Tibial artery (tissue), 4 donors: ENCODE measurements at regions not wholly inside any gene's neighbourhood (a gene's known extent, or its start where the extent isn't known, plus 50 kb on each side); places are given as distances from the start of the nearest gene placed in this dataset.

Experiments used
- DNase-seq, 2 donors: peaks; one replicate each; pipeline ENCODE4 v3.0.0-alpha.2; 2019
- H3K27ac ChIP-seq, 2 donors: fragments of 200-600 bp; sonication (generic) in 1 of 2; 1 replicate in 1 of 2; 2 replicates in 1 of 2; pipeline ENCODE4 v1.5.1; 2018 to 2019; ENCODE audit warnings: mild to moderate bottlenecking in 1 of 2
- H3K27me3 ChIP-seq, 2 donors: fragments of 200-600 bp; sonication (generic) in 1 of 2; one replicate each; pipeline versions ENCODE4 v1.5.1 to v1.6.0; 2016 to 2019
- H3K36me3 ChIP-seq, 3 donors: fragments of 200-600 bp; sonication (generic) in 2 of 3; one replicate each; pipeline ENCODE4 v1.5.1; 2016 to 2019; ENCODE audit warnings: mild to moderate bottlenecking in 2 of 3
- H3K4me1 ChIP-seq, 4 donors: fragments of 200-600 bp; sonication (generic) in 2 of 4; 1 replicate in 3 of 4; 2 replicates in 1 of 4; pipeline ENCODE4 v1.5.1; 2016 to 2019
- H3K4me3 ChIP-seq, 2 donors: fragments of 200-600 bp; sonication (generic) in 1 of 2; 1 replicate in 1 of 2; 2 replicates in 1 of 2; pipeline ENCODE4 v1.5.1; 2018 to 2019; ENCODE audit warnings: mild to moderate bottlenecking in 2 of 2
- H3K9me3 ChIP-seq, 3 donors: fragments of 200-600 bp; sonication (generic) in 1 of 3; one replicate each; pipeline ENCODE4 v1.5.1; 2016 to 2019
- intact Hi-C: fragments of 100-400 bp; cut with DNase I; formaldehyde crosslinking; loops from one replicate; pipeline ENCODE4 v1.15.0; 2023; ENCODE audit warnings: low total_unique reads
- TF ChIP-seq, protein P1 (sequence below), 2 experiments: fragments of 200-600 bp in 1 of 2; fragments of 450-650 bp in 1 of 2; IDR thresholded peaks; one replicate each; pipeline ENCODE4 v1.5.1; 2017 to 2019; ENCODE audit warnings: antibody characterized with exemption in 2 of 2, mild to moderate bottlenecking in 1 of 2, moderate library complexity in 1 of 2

- peak overlapping the region; percentile 51 to 66 for H3K27ac ChIP-seq
- intact Hi-C loops = no loop called here
- TF ChIP-seq, protein P1, sequence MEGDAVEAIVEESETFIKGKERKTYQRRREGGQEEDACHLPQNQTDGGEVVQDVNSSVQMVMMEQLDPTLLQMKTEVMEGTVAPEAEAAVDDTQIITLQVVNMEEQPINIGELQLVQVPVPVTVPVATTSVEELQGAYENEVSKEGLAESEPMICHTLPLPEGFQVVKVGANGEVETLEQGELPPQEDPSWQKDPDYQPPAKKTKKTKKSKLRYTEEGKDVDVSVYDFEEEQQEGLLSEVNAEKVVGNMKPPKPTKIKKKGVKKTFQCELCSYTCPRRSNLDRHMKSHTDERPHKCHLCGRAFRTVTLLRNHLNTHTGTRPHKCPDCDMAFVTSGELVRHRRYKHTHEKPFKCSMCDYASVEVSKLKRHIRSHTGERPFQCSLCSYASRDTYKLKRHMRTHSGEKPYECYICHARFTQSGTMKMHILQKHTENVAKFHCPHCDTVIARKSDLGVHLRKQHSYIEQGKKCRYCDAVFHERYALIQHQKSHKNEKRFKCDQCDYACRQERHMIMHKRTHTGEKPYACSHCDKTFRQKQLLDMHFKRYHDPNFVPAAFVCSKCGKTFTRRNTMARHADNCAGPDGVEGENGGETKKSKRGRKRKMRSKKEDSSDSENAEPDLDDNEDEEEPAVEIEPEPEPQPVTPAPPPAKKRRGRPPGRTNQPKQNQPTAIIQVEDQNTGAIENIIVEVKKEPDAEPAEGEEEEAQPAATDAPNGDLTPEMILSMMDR (IDR thresholded peaks at IDR 0.05) = no peak
- no peaks in the 10 kb centered on the region for H3K27me3 ChIP-seq
- DNase-seq = no peak
- peaks cover 0 to 34% (median 2%) of the 10 kb centered on the region in 4 donors for H3K4me1 ChIP-seq
- H3K9me3 ChIP-seq = no peaks in the 10 kb centered on the region
- H3K36me3 ChIP-seq = no peaks in the 10 kb centered on the region
- H3K4me3 ChIP-seq = peak overlapping the region in 1 of 2 donors; percentile 7
These were observed 495.6 kb upstream of the NEGR1 start for GRCh38 chr1:72777918-72778317.

- Histone ChIP-seq H3K36me3 (no peaks in the 10 kb centered on the region), H3K27me3 (no peaks in the 10 kb centered on the region), H3K9me3 (no peaks in the 10 kb centered on the region), H3K27ac (no peak overlapping the region), H3K4me1 (peaks cover 0 to 19% (median 0%) of the 10 kb centered on the region in 4 donors), H3K4me3 (no peak overlapping the region)
- DNase-seq = no peak
- TF ChIP-seq, protein P1 (IDR thresholded peaks at IDR 0.05) = no peak
- intact Hi-C loops = no loop called here
These were observed 481.1 kb upstream of the NEGR1 start for GRCh38 chr1:72763481-72763880.

DNA sequence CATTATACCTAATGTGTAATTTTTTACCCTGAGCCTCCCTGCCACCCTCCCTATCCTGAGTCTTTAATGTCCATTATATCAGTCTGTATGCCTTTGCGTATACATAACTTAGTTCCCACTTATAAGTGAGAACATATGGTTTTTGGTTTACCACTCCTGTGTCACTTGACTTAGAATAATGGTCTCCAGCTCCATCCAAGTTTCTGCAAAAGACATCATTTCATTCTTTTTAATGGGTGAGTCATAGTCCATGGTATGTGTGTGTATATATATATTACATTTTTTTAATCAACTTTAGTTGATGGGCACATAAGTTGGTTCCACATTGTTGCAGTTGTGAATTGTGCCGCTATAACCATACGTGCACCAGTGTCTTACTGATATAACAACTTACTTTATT is 477.1 kb upstream of the NEGR1 start:
- Histone ChIP-seq H3K4me1 (no peaks in the 10 kb centered on the region), H3K27me3 (no peaks in the 10 kb centered on the region), H3K27ac (no peak overlapping the region), H3K9me3 (no peaks in the 10 kb centered on the region), H3K4me3 (no peak overlapping the region), H3K36me3 (no peaks in the 10 kb centered on the region)
- TF ChIP-seq, protein P1 (IDR thresholded peaks at IDR 0.05) = no peak
- intact Hi-C loops = no loop called here
- DNase-seq = no peak

DNA sequence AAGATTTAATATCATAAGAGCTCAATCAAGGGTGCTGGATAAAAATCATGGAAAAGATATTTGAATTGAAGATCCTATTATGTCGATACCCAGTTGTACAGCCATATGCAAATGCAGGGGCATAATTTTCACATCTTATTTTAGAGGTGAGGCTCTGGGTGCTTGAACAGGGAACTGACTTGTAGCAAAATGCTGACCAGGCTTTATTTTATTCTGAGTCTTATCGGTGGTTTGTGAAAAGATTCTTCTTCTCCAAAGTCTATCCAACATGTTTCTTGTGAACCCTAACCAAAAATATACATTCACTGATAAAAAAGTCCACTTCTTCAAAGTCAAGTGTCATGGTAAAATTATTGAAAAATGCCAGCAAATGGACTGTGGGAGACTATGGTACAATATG is 475.5 kb upstream of the NEGR1 start:
- no peak for DNase-seq
- H3K27me3 ChIP-seq = no peaks in the 10 kb centered on the region
- H3K27ac ChIP-seq = no peak overlapping the region
- no peak overlapping the region for H3K4me3 ChIP-seq
- H3K9me3 ChIP-seq = no peaks in the 10 kb centered on the region
- no peaks in the 10 kb centered on the region for H3K36me3 ChIP-seq
- no peaks in the 10 kb centered on the region for H3K4me1 ChIP-seq
- TF ChIP-seq, protein P1 (IDR thresholded peaks at IDR 0.05) = no peak
- intact Hi-C loops = no loop called here

- TF ChIP-seq, protein P1 (IDR thresholded peaks at IDR 0.05) = no peak
- H3K4me3 ChIP-seq = no peak overlapping the region
- intact Hi-C loops = no loop called here
These were observed 463.1 kb upstream of the NEGR1 start for GRCh38 chr1:72745413-72745812.

DNA sequence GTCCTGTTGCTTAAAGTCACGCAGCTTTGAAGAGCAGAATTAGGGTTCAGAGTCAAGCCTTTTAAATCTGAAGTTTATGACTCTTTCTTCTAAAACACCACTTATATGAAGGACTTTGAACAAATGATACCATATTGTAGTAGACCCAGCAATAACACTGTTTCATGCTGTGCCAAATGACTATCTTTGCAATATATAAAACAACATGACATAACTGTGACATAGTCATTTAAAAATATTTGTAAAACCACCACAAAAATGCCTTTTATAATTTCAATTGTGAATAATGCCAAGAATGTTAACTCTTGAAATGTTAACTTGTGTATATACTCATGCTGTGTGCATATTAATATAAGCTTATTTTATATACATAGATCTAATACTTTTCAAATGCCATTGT is 452.1 kb upstream of the NEGR1 start:
- TF ChIP-seq, protein P1 (IDR thresholded peaks at IDR 0.05) = no peak
- intact Hi-C loops = no loop called here
- Histone ChIP-seq H3K4me1 (peaks cover 0 to 8% (median 0%) of the 10 kb centered on the region in 4 donors), H3K27ac (no peak overlapping the region), H3K4me3 (no peak overlapping the region), H3K27me3 (no peaks in the 10 kb centered on the region), H3K9me3 (peaks cover 0 to 9% (median 0%) of the 10 kb centered on the region in 3 donors), H3K36me3 (no peaks in the 10 kb centered on the region)
- DNase-seq = no peak

More at GRCh38 chr1:72745413-72745812, 463.1 kb upstream of the NEGR1 start:
- DNase-seq = no peak
- Histone ChIP-seq H3K27ac (no peak overlapping the region), H3K4me1 (peaks cover 0 to 10% (median 0%) of the 10 kb centered on the region in 4 donors), H3K27me3 (no peaks in the 10 kb centered on the region), H3K9me3 (no peaks in the 10 kb centered on the region), H3K36me3 (no peaks in the 10 kb centered on the region)
